ENCODE measurements at regions not wholly inside any gene's neighbourhood (a gene's known extent, or its start where the extent isn't known, plus 50 kb on each side); places are given as distances from the start of the nearest gene placed in this dataset.

- H3K4me3 ChIP-seq (ENCODE audit: low read depth, low read length) = no peak overlapping the region
- TF ChIP-seq, protein P1, sequence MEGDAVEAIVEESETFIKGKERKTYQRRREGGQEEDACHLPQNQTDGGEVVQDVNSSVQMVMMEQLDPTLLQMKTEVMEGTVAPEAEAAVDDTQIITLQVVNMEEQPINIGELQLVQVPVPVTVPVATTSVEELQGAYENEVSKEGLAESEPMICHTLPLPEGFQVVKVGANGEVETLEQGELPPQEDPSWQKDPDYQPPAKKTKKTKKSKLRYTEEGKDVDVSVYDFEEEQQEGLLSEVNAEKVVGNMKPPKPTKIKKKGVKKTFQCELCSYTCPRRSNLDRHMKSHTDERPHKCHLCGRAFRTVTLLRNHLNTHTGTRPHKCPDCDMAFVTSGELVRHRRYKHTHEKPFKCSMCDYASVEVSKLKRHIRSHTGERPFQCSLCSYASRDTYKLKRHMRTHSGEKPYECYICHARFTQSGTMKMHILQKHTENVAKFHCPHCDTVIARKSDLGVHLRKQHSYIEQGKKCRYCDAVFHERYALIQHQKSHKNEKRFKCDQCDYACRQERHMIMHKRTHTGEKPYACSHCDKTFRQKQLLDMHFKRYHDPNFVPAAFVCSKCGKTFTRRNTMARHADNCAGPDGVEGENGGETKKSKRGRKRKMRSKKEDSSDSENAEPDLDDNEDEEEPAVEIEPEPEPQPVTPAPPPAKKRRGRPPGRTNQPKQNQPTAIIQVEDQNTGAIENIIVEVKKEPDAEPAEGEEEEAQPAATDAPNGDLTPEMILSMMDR (IDR thresholded peaks at IDR 0.05; ENCODE audit: low read depth, low read length) = no peak
- peaks cover 57% of the 10 kb centered on the region for H3K9me3 ChIP-seq (ENCODE audit: control insufficient read depth, insufficient read depth, low read length)
- H3K27me3 ChIP-seq (ENCODE audit: control insufficient read depth, insufficient read depth, low read length) = no peaks in the 10 kb centered on the region
- POLR2A ChIA-PET = no interaction called here
- no peak for DNase-seq (ENCODE audit: low read depth, low spot score)
- H3K27ac ChIP-seq (ENCODE audit: low read depth, low read length) = no peak overlapping the region
- CTCF ChIA-PET = no interaction called here
Measured at GRCh38 chr5:2204366-2205184, 321.9 kb upstream of the IRX4 start.

GRCh38 chr5:2203774-2204173 lies 321.0 kb upstream of the IRX4 start:
- TF ChIP-seq, protein P1 (IDR thresholded peaks at IDR 0.05; ENCODE audit: low read depth, low read length) = no peak
- CTCF ChIA-PET = no interaction called here
- no peak for DNase-seq (ENCODE audit: low read depth, low spot score)
- POLR2A ChIA-PET = no interaction called here
- H3K27me3 ChIP-seq (ENCODE audit: control insufficient read depth, insufficient read depth, low read length) = no peaks in the 10 kb centered on the region
- H3K9me3 ChIP-seq (ENCODE audit: control insufficient read depth, insufficient read depth, low read length) = peaks cover 59% of the 10 kb centered on the region
- H3K27ac ChIP-seq (ENCODE audit: low read depth, low read length) = no peak overlapping the region
- no peak overlapping the region for H3K4me3 ChIP-seq (ENCODE audit: low read depth, low read length)

GRCh38 chr5:2201832-2202231 lies 319.1 kb upstream of the IRX4 start:
- ChIA-PET POLR2A (no interaction called here), CTCF (no interaction called here)
- no peak overlapping the region for H3K4me3 ChIP-seq (ENCODE audit: low read depth, low read length)
- no peak overlapping the region for H3K27ac ChIP-seq (ENCODE audit: low read depth, low read length)
- TF ChIP-seq, protein P1 (IDR thresholded peaks at IDR 0.05; ENCODE audit: low read depth, low read length) = no peak
- H3K9me3 ChIP-seq (ENCODE audit: control insufficient read depth, insufficient read depth, low read length) = peaks cover 49% of the 10 kb centered on the region
- H3K27me3 ChIP-seq (ENCODE audit: control insufficient read depth, insufficient read depth, low read length) = no peaks in the 10 kb centered on the region
- no peak for DNase-seq (ENCODE audit: low read depth, low spot score)

- POLR2A ChIA-PET = no interaction called here
- H3K27me3 ChIP-seq (ENCODE audit: control insufficient read depth, insufficient read depth, low read length) = no peaks in the 10 kb centered on the region
- CTCF ChIA-PET = no interaction called here
Measured at GRCh38 chr5:2201421-2201820, 318.7 kb upstream of the IRX4 start.

GRCh38 chr5:2201011-2201410 lies 318.3 kb upstream of the IRX4 start:
- no peak for DNase-seq (ENCODE audit: low read depth, low spot score)
- TF ChIP-seq, protein P1 (IDR thresholded peaks at IDR 0.05; ENCODE audit: low read depth, low read length) = no peak
- Histone ChIP-seq H3K9me3 (ENCODE audit: control insufficient read depth, insufficient read depth, low read length) (peaks cover 49% of the 10 kb centered on the region), H3K27me3 (ENCODE audit: control insufficient read depth, insufficient read depth, low read length) (no peaks in the 10 kb centered on the region), H3K27ac (ENCODE audit: low read depth, low read length) (no peak overlapping the region), H3K4me3 (ENCODE audit: low read depth, low read length) (no peak overlapping the region)
- CTCF ChIA-PET = no interaction called here
- POLR2A ChIA-PET = no interaction called here

More at GRCh38 chr5:2201421-2201820, 318.7 kb upstream of the IRX4 start:
- peaks cover 48% of the 10 kb centered on the region for H3K9me3 ChIP-seq (ENCODE audit: control insufficient read depth, insufficient read depth, low read length)
- no peak overlapping the region for H3K4me3 ChIP-seq (ENCODE audit: low read depth, low read length)
- TF ChIP-seq, protein P1 (IDR thresholded peaks at IDR 0.05; ENCODE audit: low read depth, low read length) = no peak
- no peak overlapping the region for H3K27ac ChIP-seq (ENCODE audit: low read depth, low read length)
- no peak for DNase-seq (ENCODE audit: low read depth, low spot score)
